ENCODE measurements at regions not wholly inside any gene's neighbourhood (a gene's known extent, or its start where the extent isn't known, plus 50 kb on each side); places are given as distances from the start of the nearest gene placed in this dataset.
"Not testable (repeated sequence)": the region's sequence is repeated elsewhere in the genome, so short reads cannot be mapped to it uniquely, and the experiment has no call there.

DNA sequence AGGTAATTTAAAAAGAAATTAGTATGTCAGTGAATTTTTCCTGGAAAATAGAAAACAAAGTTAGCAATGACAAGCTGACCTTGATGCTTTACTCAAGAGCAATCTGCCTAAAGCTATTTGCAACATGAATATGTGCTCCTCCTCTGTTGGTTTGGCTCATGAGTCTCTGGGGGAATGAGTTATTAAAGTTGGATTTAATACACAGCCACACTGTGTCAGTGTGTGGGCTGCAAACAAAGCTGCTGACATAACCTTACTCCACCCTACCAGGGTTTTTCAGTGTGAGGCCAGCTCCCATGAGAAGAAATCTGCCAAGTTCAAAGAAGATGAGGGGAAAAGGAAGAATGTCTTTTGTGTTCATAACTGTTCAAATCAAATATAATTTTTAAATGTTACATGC lies 280.5 kb downstream of the TLL1 start:
- no peak for DNase-seq

DNA sequence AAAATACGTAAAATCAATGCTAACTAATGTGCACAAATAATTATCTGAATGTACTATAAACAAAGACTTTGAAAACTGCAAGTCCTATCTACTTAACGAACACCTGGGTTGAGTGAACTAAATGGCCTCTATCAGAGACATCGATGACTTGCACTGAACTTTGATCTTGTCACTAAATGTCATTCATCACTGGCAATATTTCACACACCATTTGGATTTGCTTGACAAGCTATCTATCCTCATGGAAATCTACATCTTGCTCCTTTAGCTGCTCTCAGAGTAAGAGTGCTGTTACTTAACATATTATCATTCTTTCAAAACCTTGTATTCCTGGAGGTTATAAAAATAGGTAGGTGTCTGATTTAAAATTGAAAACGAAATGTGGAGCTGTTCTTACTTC lies 289.3 kb downstream of the TLL1 start:
- no peak for DNase-seq

DNA sequence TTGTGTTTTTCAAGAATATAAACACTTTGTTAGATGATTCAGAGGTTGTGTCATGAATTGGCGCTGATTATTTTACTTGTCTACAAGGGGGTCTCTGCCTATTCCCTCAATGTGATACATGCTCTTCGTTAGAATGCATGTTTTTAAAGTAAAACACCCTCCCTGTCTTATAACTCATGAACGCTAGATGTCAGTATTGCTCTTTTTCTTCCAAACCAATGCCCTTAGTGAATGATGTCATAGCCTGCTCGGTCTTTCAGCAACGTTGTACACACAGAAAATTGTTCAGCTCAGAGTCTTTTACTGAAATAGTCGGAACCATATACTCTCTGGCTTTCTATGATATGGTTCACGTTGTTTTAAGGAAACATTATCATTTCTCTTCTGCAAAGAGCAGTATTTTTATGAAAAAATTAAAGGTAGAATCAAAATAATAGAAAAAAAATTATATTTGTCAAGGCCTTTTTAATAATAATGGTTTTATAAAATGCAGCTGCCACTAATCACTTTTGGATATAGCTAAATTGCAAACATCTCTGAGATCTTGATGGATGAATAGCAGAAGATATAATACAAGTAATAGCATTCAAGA lies 292.9 kb downstream of the TLL1 start:
- DNase-seq: peak; percentile 51 to 78 (median 73)

DNA sequence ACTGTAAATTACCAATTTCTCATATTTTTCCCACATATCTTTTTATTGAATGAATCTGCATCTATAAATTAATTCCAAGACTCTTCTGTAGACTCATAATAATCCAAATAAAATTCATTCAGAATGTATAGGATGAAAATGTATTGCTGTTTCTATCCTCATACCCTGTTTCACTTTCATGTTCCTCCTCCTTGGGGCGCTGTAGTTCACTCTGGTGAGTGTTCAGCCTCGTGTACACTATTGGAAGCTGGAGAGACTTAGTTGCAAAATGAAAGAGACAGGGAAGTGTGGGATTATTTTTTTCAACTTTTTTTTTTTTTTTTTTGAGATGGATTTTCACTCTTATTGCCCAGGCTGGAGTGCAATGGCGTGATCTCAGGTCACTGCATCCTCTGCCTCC lies 296.1 kb downstream of the TLL1 start:
- DNase-seq: peak in 1 of 4 experiments; percentile 0

DNA sequence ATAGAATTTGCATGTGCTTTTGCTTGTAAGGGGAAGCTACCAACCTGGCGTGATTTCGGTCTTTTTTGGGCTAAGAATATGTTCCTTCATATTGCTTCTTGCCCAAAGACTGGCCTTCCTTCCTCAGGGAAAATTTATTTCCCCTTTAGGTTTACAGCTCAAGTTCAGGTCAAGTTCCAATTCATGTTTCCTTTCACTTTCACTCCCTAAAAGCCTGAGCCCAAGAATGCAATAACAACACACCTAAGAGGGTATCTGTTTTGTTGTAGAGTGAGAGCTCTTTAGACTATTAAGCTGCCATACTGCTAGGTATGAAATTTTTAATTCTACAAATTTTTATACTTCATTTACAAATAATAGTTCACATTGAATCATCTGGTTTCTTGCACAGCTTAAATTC lies 299.6 kb downstream of the TLL1 start:
- no peak for DNase-seq

DNA sequence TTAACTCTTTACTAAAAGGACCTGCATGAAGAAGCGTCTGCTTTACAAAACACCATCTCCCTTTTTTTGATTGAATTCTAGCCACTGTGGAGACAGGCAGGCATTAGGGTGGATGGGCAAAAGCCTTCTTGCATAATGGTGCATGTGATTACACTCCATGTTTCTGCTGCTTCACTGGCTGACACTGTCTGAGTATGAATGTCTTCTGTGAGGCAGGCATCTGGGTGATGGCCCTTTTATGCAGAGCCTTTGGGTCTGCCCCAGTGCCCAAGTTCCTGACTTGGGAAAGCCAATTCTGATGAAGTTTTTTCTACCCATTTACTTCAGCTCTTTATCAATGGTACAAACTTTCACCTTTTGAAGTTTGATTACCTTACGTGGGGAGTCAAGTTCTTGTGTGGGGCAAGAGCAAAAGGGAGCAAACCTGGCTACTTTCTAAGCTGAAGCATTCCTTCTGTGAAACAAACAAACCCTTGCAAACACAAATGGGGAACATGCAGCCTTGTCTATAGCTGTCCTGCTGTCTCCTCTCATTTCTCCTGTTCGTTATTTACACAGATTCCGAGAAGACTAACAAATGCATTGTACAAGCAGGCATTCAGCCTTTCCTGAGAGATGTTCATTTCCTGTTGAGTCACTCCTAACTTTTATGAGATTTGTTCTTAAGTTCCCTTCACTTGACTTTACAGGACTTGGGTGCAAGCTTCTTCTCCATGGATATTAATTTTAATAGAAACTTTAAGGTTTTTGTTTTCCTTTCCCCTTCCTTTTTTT lies 301.9 kb downstream of the TLL1 start:
- DNase-seq: no peak

DNA sequence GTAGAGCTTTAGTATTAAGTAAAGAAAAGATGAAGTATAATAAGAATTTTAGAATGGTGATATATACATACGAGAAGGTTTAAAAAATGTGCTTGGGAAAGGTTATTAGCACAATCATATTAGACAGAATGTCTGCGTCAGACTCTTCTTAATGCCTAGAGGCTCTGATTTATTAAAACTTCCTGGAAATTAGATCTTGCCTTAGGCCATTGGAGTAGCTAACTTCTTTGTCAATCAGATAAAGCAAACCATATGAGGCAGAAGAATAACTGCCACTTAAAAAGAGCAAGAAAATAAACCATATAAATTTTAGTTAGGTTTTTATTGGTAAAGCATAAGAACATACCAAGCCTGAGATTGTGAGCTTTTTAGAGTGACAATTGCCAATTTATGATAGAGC lies 309.1 kb downstream of the TLL1 start:
- DNase-seq: no peak

DNA sequence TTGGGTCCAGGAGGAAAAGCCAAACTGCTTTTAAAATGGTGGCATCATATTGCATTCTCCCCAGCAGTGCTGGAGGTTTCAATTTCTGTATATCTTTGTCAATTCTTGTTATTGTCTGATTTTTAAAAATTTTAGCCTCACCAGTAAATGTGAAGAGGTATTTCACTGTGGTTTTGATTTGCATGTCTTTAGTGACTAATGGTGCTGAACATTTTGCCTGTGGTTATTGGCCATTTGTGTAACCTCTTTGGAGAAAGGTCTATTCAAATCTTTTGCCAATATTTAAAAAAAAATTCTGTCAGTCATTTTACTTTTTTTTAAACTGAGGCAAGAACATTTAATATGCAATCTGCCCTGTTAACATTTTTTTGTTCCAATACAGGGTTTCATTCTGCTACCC lies 322.1 kb downstream of the TLL1 start:
- no peak for DNase-seq

DNA sequence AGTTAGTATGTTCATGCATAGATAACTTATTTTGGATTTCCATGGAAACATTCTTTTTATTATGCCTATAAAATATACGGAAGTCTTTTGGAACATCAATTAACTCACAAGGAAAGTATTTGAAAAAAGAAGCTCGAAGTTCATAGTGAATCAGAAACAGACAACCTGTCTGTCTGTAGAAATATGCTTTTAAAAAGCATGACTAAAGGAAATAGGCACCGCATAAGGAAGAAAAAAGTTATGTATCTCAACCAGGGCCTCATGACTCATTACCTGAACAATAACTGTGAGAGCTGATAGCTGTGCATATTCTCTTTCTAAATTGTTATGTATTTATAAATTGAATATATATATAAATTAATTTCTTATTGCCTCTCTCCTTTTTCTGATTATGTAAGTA lies 324.1 kb downstream of the TLL1 start:
- no peak for DNase-seq

DNA sequence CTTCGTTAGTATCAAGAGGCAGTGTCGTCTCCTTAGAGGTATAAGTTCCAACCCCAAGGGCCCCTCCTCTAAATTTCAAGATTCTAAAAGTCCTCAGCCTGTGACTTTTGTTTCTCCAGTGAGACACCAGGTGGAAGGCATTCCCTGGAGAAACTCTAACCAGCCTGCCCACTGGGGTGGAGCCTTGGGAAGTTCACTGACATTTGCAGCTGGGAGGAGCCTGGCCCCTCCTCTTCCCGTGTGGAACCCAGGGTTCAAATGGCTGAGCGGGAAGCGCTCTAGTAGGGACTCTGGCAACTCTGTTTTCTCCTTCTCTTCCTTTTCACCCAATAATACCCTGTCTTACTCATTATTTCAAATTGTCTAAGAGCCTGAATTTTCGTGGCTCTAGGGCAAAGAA lies 325.0 kb downstream of the TLL1 start:
- DNase-seq: no peak

DNA sequence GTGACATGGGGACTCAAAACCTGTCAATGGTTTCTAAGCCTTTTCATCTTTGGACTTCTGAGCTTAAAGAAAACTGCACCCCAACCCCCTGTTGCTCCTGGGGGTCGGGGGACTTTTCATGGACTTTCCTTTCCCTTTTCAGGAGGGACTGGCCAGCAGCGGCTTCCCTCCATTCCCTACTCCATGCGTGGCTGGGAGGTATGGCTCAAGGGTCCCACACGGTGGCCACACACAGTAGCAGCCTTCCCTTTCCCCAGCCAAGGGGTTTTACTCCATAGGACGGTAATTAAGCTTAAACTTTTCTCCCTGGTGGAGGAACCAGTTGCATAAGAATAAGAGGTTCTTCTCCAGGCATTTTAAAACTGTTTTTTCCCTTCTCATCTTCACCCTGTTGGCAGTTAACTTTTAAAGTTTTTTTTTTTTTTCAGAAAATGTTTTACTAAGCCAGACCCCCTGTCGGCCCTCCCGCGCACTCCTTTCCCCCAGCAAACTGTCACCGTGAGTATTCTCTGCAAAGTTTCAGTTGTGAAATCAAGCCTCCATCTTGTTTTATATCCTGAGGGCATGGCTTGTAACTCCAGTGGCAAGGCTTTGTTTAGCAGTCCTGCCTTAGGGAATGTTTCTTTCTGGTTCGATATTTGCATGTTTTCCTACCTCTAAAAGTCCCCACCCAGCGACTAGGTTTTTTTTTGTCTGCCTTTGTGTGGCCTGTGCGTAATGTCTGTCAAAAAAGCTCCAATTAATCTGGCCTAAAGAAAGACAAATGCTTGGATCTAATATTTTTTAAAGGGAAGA lies 325.7 kb downstream of the TLL1 start:
- no peak for DNase-seq

DNA sequence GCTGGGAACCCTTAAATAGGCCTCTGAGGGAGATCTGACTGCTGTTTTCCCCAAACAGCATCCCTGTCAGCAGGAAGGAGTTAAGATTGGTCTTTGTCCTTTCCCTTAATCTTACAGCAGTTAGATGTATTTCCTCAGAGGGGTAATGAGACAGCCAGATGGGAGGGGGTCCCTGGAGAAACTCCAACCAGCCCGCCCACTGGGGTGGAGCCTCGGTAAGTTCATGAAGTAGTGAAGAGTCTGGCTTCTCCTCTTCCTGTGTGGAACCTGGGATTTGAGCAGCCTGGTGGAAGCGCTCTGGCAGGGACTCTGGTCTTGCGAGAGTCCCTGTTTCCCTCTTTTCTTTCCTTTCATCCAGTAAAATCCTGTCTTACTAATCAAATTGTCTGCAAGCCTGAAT lies 330.0 kb downstream of the TLL1 start:
- DNase-seq: no peak

DNA sequence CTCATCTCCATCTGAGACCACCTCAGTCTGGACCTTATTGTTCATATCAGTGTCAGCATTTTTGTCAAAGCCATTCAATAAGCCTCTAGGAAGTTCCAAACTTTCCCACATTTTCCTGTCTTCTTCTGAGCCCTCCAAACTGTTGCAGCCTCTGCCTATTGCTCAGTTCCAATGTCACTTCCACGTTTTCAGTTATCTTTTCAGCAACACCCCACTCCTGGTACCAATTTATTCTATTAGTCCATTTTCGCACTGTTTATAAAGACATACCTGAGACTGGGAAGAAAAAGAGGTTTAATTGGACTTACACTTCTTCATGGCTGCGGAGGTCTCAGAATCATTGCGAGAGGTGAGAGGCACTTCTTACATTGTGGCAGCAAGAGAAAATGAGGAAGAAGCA lies 339.3 kb downstream of the TLL1 start:
- DNase-seq: not testable (repeated sequence)

DNA sequence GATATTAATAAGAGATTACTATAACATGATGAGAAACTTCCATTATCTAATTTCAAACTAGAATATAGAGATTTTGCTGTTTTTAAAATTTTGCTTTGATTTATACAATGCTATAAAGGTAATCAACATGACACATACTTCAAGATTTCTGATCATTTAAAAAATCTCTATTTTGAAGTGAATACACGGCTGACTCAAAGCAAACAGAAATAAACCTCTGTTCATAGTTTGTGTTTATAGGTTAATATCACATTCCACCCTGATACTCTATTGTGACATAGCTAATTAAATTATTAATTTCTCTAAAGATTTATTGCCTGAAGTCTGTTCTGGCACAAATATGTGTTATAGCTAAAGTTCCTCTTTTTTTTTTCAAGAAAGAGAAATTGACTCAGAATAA lies 349.2 kb downstream of the TLL1 start:
- no peak for DNase-seq

DNA sequence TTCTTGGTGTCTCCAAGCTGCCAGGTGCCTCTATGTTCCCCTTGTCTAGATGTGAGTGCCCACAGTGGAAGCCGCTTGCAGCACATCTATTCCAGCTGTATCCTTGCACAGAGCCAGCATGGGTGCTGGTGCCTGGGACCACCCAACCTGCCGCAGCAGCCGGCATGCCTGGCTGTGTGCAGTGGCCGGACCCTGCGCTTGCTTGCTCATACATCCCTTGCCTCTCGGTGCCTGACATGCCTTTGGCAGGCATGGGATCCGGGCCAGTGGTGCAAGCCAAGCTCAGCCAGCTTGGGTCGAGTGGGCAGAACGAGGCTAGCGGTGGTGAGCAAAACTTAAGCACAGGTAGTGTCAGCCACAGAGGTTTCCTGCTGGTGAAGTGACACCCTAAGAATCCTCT lies 355.1 kb downstream of the TLL1 start:
- no peak for DNase-seq

DNA sequence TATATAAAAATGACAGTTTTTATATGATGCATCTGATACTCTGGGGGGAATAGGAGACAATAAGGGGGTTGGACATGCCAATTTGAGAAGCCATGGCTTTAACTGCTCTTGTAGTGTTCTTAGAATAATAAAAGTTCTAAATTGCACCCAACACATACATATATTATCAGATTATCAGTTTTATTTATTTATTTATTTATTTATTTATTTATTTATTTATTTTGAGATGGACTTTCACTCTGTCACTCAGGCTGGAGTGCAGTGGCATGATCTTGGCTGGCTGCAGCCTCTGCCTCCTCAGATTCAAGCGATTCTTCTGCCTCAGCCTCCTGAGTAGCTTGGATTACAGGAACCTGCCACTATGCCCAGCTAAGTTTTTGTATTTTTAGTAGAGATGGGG lies 356.8 kb downstream of the TLL1 start:
- DNase-seq: no peak

DNA sequence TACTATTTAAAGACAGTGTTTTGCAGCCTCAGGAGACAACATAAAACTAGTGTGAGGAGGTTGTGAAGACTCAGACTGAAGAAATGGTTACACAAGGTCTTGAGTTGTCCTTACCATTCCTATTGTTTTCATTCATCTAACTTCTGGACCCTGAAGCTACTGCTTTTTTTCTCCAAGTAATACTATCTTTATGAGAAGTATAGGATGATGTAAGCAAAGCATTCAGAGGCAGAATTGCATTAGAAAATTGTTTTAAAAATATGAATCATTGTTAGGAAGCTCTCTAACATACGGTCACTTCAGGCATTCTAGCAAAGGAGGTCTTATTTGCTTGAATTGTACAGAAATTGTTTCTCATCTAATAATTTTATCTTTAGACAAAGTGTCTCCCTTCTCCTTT lies 357.8 kb downstream of the TLL1 start:
- no peak for DNase-seq

DNA sequence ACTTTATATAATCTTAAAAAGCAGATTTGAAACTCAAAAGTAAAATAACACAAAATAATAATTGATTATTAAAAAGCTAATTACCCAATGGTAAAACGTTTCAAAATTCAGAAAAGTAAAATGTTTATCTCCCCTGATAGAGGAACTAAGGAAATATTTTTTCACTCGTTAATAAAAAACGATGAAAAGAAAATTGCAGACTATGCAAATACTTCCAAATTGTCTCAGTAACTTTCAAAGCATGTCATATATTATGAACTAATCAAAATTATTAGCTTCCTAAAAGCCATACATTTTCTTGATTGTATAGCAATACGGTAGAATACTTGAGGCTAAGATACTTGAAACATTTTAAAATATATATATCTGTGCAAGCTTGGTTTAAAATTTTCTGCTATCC lies 366.3 kb downstream of the TLL1 start:
- DNase-seq: no peak

DNA sequence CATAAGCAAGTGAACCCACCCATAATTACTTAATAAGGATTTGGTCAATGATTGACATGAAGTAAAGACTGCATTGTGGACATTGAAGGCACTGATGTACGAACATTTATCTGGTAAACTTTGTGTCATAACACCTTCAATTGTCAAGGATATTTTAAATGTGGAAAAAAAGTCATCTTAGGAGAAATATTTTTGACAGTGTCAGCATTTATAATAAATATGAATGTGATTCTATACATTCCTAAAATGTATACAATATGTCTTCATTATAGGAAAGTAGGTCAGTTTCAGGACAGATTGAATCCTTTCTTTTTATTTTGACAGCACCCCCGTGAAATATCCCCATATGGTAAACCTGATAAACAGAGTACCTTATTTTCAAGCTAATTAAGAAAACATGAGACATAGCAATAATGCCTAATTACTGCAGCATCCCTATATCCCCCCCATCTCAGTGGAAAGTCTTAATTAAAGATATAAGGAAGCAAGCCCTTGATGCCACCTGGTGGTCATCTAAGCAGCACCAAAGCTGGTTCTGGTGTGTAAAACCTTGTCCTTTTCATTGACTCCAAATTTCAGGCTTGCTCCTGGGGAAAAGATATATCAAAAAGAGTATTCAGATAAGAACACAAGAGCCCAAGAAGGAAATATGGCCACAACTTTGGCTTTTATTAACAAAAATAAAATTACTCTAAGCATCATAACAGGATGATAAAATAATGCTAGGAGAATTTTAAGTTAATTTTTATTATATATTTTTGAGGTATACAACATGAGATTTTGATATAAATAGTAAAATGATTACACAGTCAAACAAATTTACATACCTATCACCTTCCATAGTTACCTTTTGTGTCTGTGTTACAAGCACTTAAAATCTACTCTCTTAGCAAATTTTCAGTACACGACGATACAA lies 379.7 kb downstream of the TLL1 start:
- DNase-seq: peak in 3 of 4 experiments; percentile 3 to 10 (median 9)

DNA sequence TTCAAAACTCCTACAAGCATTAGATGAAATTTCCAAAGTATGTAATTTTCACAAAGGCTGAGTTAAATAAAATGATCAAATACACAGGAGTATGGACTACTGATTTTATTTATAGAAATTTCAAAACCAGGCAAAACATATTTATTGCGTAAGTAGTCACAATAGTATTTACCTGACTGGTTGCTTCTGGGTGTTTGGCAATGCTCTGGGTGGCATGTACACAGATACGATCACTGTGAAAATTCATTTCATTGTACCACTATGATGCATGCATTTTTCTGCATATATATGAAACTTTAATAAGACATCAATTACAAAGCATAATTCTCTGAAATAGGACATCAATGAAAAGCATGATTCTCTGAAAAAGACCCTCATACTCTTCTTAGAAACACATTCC lies 384.2 kb downstream of the TLL1 start:
- DNase-seq: no peak

DNA sequence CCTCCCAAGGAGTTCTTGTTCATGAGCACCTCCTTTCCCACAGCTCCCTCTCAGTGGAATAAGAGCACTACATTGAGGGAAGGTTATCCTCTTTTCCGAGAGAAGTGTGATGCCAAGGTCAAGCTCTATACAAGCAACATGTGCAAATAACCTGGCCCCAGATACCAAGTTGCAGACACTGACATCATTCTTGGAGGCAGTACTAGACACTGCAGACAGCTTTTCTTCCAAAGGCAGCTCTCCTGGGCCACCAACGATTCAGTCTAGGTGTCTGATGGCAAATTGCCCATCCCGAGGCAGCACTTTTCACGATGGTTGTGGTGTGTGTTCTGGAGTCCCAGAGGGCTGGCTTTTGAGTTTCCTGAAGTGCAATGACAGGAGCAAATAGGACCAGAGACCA lies 384.9 kb downstream of the TLL1 start:
- DNase-seq: no peak

DNA sequence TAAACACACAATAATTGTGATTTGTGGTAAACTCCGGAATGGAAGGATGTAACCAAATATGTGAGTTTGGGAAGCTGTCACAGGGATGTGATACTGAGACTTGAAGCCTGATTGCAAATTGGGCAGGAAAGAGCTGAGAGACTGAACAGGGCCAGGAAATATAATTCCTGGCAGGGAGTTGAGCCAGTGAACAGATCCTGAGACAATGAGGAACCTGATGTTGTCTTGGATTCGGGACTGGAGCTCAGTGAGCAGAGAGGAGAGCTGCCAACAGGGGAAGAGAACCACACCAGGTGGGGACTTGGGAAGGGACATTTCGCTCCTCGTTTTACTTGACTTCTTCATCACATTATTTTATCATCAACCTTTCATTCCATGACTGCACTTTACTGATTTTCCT lies 386.0 kb downstream of the TLL1 start:
- DNase-seq: no peak

All from suppressor macrophage (primary cell).